B cell (primary cell): ENCODE measurements at regions not wholly inside any gene's neighbourhood (a gene's known extent, or its start where the extent isn't known, plus 50 kb on each side); places are given as distances from the start of the nearest gene placed in this dataset.

Experiments
- EZH2 ChIP-seq: IDR thresholded peaks from 2 replicates; pipeline ENCODE4 v1.6.1; 2012; ENCODE audit warnings: borderline replicate concordance, low read depth, mild to moderate bottlenecking, moderate library complexity, low read length; ENCODE audit not compliant: insufficient read depth, poor library complexity, severe bottlenecking
- TF ChIP-seq, protein P1 (sequence below): fragments of 200-600 bp; IDR thresholded peaks from one replicate; pipeline ENCODE4 v1.8.0; 2022; ENCODE audit warnings: antibody characterized with exemption, mild to moderate bottlenecking

DNA sequence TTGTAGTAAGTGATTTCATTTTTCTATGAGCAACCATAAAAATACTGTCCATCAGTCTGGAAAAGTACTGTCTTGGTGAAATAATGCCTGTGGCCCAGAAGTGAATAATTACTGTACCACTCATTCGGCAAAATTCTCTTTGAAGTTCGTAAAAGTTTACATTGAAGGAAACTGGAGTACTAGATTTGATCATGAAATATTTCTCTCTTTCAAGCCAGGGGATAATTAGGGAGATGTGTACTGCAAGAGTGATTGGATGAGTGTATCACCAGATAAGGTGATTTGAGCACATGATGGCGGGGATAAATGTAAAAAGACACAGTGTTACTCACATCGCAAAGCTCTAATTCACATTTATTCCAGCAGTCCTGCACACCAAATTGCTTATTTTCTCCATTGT, 883.2 kb upstream of the PIK3C3 start:
- TF ChIP-seq, protein P1, sequence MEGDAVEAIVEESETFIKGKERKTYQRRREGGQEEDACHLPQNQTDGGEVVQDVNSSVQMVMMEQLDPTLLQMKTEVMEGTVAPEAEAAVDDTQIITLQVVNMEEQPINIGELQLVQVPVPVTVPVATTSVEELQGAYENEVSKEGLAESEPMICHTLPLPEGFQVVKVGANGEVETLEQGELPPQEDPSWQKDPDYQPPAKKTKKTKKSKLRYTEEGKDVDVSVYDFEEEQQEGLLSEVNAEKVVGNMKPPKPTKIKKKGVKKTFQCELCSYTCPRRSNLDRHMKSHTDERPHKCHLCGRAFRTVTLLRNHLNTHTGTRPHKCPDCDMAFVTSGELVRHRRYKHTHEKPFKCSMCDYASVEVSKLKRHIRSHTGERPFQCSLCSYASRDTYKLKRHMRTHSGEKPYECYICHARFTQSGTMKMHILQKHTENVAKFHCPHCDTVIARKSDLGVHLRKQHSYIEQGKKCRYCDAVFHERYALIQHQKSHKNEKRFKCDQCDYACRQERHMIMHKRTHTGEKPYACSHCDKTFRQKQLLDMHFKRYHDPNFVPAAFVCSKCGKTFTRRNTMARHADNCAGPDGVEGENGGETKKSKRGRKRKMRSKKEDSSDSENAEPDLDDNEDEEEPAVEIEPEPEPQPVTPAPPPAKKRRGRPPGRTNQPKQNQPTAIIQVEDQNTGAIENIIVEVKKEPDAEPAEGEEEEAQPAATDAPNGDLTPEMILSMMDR: no peak
- TF ChIP-seq EZH2: no peak
